GM23338 (cell line): ENCODE measurements at regions not wholly inside any gene's neighbourhood (a gene's known extent, or its start where the extent isn't known, plus 50 kb on each side); places are given as distances from the start of the nearest gene placed in this dataset.

Experiments used
- ATAC-seq: fragments of 200-7000 bp; cut with Tn5 transposase; 3 replicates; pipeline ENCODE4 v1.9.1; 2020
- DNase-seq: peaks from one replicate; pipeline ENCODE4 v3.0.0-alpha.2; 2015; ENCODE audit warnings: low spot score
- H2AFZ ChIP-seq: fragments of 200-600 bp; sonication (generic); 2 replicates; pipeline ENCODE4 v1.8.0; 2016; ENCODE audit warnings: antibody characterized with exemption, mild to moderate bottlenecking, moderate library complexity
- H3F3A ChIP-seq: fragments of 200-600 bp; sonication (generic); replicated peaks from 2 replicates; pipeline ENCODE4 v1.8.0; 2017; ENCODE audit warnings: antibody characterized with exemption, mixed run types, low read depth
- H3K27ac ChIP-seq: fragments of 200-600 bp; sonication (generic); 2 replicates; pipeline ENCODE4 v1.6.1; 2016; ENCODE audit warnings: low read depth
- H3K27me3 ChIP-seq: fragments of 200-600 bp; sonication (generic); 2 replicates; pipeline ENCODE4 v1.8.0; 2016; ENCODE audit warnings: mild to moderate bottlenecking, mixed run types, moderate library complexity; ENCODE audit not compliant: insufficient read depth
- H3K36me3 ChIP-seq: fragments of 200-600 bp; sonication (generic); 2 replicates; pipeline ENCODE4 v1.8.0; 2016; ENCODE audit warnings: mild to moderate bottlenecking; ENCODE audit not compliant: insufficient read depth
- H3K4me1 ChIP-seq: fragments of 200-600 bp; sonication (generic); 2 replicates; pipeline ENCODE4 v1.8.0; 2016; ENCODE audit warnings: mild to moderate bottlenecking, moderate library complexity; ENCODE audit not compliant: insufficient read depth
- H3K4me2 ChIP-seq: fragments of 200-600 bp; sonication (generic); 2 replicates; pipeline ENCODE4 v1.7.1; 2017; ENCODE audit warnings: mixed run types
- H3K4me3 ChIP-seq: fragments of 200-600 bp; sonication (generic); 2 replicates; pipeline ENCODE4 v1.6.1; 2016; ENCODE audit warnings: mixed run types
- H3K79me2 ChIP-seq: fragments of 200-600 bp; sonication (generic); replicated peaks from 2 replicates; pipeline ENCODE4 v1.8.0; 2017; ENCODE audit warnings: mild to moderate bottlenecking; ENCODE audit not compliant: insufficient read depth
- H3K9me2 ChIP-seq: fragments of 200-600 bp; sonication (generic); 2 replicates; pipeline ENCODE4 v1.8.0; 2017; ENCODE audit not compliant: insufficient read depth
- H4K20me1 ChIP-seq: fragments of 200-600 bp; sonication (generic); replicated peaks from 2 replicates; pipeline ENCODE4 v1.8.0; 2017; ENCODE audit warnings: mild to moderate bottlenecking; ENCODE audit not compliant: insufficient read depth
- H3K27ac Mint-ChIP-seq: 2 replicates; pipeline ENCODE4 v1.8.0; 2020; ENCODE audit warnings: inconsistent platforms, mild to moderate bottlenecking, moderate library complexity, mixed read lengths
- H3K27me3 Mint-ChIP-seq: 3 replicates; pipeline ENCODE4 v1.8.0; 2022; ENCODE audit warnings: low read depth, mild to moderate bottlenecking, moderate library complexity, mixed read lengths, inconsistent platforms; ENCODE audit not compliant: insufficient read depth, poor library complexity
- H3K36me3 Mint-ChIP-seq: 3 replicates; pipeline ENCODE4 v1.8.0; 2021; ENCODE audit warnings: low read depth, mild to moderate bottlenecking, inconsistent platforms, moderate library complexity, mixed read lengths
- H3K4me1 Mint-ChIP-seq: 3 replicates; pipeline ENCODE4 v1.8.0; 2020; ENCODE audit warnings: mild to moderate bottlenecking, inconsistent platforms, mixed read lengths
- H3K4me3 Mint-ChIP-seq: 3 replicates; pipeline ENCODE4 v1.8.0; 2021; ENCODE audit warnings: moderate library complexity, mild to moderate bottlenecking, inconsistent platforms, mixed read lengths
- H3K9me3 Mint-ChIP-seq: 3 replicates; pipeline ENCODE4 v1.8.0; 2020; ENCODE audit warnings: moderate library complexity, mild to moderate bottlenecking, inconsistent platforms, mixed read lengths
- CREB1 ChIP-seq: fragments of 250-450 bp; sonication (Bioruptor Pico); IDR thresholded peaks from 2 replicates; pipeline ENCODE4 v1.5.0; 2020; ENCODE audit warnings: low read depth, mild to moderate bottlenecking, moderate library complexity
- EZH2phosphoT487 ChIP-seq: fragments of 200-600 bp; sonication (generic); IDR thresholded peaks from one replicate; pipeline ENCODE4 v1.8.1; 2018; ENCODE audit warnings: antibody characterized with exemption; ENCODE audit not compliant: unreplicated experiment
- JUNB ChIP-seq: IDR thresholded peaks from one replicate; pipeline ENCODE4 v1.6.1; 2016; ENCODE audit warnings: antibody characterized with exemption; ENCODE audit not compliant: unreplicated experiment
- POLR2AphosphoS5 ChIP-seq: IDR thresholded peaks from 2 replicates; pipeline ENCODE4 v1.6.1; 2016; ENCODE audit warnings: antibody characterized with exemption, low read depth
- REST ChIP-seq: IDR thresholded peaks from one replicate; pipeline ENCODE4 v1.6.1; 2018; ENCODE audit warnings: antibody characterized with exemption; ENCODE audit not compliant: unreplicated experiment
- ZNF114 ChIP-seq: fragments of 250-450 bp; sonication (Bioruptor Pico); IDR thresholded peaks from 2 replicates; pipeline ENCODE4 v1.5.0; 2020; ENCODE audit warnings: mild to moderate bottlenecking, moderate library complexity
- TF ChIP-seq, protein P1 (sequence below): fragments of 250-450 bp; sonication (Bioruptor Pico); IDR thresholded peaks from 2 replicates; pipeline ENCODE4 v1.5.0; 2020; ENCODE audit warnings: mild to moderate bottlenecking, moderate library complexity

DNA sequence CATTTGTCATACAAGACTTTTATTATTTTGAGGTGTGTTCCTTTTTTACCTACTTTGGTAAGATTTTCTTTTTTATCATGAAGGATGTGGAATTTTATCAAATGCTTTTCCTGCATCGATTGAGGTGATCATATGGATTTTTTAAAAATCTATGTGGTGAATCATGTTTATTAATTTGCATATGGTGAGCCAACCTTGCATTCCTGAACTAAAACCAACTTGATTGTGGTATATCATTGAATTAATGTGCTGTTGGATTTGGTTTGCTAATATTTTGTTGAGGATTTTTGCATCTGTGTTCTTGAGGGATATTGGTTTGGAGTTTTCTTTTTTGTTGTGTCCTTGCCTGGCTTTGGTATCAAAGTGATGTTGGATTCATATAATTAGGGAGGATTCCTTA is 848.1 kb upstream of the EYS start:
- H3K27ac ChIP-seq = no peak overlapping the region
- Mint-ChIP-seq H3K4me1 (no peaks in the 10 kb centered on the region), H3K9me3 (peaks cover 58% of the 10 kb centered on the region), H3K27me3 (peaks cover 3% of the 10 kb centered on the region), H3K4me3 (no peak overlapping the region), H3K27ac (no peak overlapping the region), H3K36me3 (peaks cover 39% of the 10 kb centered on the region; the same call in 2 of the 3 replicates)
- TF ChIP-seq CREB1 (CRISPR knock-in tag) (no peak), JUNB (no peak), REST (no peak), EZH2phosphoT487 (no peak), POLR2AphosphoS5 (no peak), ZNF114 (CRISPR knock-in tag) (no peak)
- TF ChIP-seq, protein P1, sequence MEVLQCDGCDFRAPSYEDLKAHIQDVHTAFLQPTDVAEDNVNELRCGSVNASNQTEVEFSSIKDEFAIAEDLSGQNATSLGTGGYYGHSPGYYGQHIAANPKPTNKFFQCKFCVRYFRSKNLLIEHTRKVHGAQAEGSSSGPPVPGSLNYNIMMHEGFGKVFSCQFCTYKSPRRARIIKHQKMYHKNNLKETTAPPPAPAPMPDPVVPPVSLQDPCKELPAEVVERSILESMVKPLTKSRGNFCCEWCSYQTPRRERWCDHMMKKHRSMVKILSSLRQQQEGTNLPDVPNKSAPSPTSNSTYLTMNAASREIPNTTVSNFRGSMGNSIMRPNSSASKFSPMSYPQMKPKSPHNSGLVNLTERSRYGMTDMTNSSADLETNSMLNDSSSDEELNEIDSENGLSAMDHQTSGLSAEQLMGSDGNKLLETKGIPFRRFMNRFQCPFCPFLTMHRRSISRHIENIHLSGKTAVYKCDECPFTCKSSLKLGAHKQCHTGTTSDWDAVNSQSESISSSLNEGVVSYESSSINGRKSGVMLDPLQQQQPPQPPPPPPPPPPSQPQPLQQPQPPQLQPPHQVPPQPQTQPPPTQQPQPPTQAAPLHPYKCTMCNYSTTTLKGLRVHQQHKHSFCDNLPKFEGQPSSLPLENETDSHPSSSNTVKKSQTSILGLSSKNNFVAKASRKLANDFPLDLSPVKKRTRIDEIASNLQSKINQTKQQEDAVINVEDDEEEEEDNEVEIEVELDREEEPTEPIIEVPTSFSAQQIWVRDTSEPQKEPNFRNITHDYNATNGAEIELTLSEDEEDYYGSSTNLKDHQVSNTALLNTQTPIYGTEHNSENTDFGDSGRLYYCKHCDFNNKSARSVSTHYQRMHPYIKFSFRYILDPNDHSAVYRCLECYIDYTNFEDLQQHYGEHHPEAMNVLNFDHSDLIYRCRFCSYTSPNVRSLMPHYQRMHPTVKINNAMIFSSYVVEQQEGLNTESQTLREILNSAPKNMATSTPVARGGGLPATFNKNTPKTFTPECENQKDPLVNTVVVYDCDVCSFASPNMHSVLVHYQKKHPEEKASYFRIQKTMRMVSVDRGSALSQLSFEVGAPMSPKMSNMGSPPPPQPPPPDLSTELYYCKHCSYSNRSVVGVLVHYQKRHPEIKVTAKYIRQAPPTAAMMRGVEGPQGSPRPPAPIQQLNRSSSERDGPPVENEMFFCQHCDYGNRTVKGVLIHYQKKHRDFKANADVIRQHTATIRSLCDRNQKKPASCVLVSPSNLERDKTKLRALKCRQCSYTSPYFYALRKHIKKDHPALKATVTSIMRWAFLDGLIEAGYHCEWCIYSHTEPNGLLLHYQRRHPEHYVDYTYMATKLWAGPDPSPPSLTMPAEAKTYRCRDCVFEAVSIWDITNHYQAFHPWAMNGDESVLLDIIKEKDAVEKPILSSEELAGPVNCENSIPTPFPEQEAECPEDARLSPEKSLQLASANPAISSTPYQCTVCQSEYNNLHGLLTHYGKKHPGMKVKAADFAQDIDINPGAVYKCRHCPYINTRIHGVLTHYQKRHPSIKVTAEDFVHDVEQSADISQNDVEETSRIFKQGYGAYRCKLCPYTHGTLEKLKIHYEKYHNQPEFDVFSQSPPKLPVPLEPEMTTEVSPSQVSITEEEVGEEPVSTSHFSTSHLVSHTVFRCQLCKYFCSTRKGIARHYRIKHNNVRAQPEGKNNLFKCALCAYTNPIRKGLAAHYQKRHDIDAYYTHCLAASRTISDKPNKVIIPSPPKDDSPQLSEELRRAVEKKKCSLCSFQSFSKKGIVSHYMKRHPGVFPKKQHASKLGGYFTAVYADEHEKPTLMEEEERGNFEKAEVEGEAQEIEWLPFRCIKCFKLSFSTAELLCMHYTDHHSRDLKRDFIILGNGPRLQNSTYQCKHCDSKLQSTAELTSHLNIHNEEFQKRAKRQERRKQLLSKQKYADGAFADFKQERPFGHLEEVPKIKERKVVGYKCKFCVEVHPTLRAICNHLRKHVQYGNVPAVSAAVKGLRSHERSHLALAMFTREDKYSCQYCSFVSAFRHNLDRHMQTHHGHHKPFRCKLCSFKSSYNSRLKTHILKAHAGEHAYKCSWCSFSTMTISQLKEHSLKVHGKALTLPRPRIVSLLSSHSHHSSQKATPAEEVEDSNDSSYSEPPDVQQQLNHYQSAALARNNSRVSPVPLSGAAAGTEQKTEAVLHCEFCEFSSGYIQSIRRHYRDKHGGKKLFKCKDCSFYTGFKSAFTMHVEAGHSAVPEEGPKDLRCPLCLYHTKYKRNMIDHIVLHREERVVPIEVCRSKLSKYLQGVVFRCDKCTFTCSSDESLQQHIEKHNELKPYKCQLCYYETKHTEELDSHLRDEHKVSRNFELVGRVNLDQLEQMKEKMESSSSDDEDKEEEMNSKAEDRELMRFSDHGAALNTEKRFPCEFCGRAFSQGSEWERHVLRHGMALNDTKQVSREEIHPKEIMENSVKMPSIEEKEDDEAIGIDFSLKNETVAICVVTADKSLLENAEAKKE (CRISPR knock-in tag) = no peak
- H3K4me3 ChIP-seq = no peak overlapping the region
- no peak overlapping the region for H3K4me2 ChIP-seq
- H3K79me2 ChIP-seq = no peaks in the 10 kb centered on the region
- H3K36me3 ChIP-seq = no peaks in the 10 kb centered on the region
- H3K4me1 ChIP-seq = no peaks in the 10 kb centered on the region
- H3F3A ChIP-seq = no peaks in the 10 kb centered on the region
- ATAC-seq (no peak), DNase-seq (no peak)
- H4K20me1 ChIP-seq = no peaks in the 10 kb centered on the region
- H3K9me2 ChIP-seq = 0 out of 2 replicates have a peak, but pooled peaks cover 6% of the 10 kb centered on the region
- H2AFZ ChIP-seq = no peak overlapping the region
- no peaks in the 10 kb centered on the region for H3K27me3 ChIP-seq
